RKO (cell line): ENCODE measurements at regions not wholly inside any gene's neighbourhood (a gene's known extent, or its start where the extent isn't known, plus 50 kb on each side); places are given as distances from the start of the nearest gene placed in this dataset.

Experiments used
- DNase-seq: peaks from one replicate; pipeline ENCODE4 v3.0.0-alpha.2; 2016; ENCODE audit warnings: low spot score

DNA sequence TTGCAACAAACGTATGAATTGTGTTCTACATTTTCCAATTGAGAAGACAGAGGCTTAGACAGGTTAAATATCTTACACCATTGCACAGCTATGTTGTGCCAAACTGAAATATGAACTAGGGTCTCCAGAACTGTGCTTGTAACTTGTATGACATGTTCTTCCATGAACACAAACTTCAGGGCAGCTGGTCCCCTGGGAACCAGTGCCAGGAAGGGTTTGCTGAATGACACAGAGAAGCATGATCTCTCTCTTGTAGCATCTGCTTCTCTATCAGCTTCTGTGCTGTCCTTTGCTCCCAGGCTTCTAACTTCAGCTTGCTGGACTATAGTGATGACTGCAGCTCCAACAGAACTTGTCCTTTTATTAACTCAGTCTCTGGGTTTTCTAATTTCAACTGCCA lies 385.5 kb downstream of the SIPA1L2 start:
- DNase-seq: no peak

DNA sequence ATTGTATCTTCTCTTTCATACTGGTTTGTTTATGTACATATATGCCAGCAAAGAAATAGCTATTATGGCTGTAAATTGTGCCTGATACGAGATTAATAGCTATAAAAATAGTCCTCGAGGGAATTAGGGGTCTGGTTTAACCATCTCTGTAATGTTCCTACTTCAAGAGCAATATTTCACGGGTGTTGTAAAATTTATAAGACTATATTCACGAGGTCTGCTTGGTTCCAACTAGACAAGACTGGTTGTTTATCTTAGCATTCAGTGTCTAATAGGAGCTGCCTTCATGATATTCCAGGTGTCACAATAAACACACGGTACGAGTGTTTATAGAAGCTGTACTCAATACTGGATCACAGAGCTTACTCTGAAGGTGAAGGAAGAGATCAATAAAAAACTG lies 389.9 kb downstream of the SIPA1L2 start:
- DNase-seq: no peak

- no peak for DNase-seq
Observed at GRCh38 chr1:232239522-232239921, 390.4 kb downstream of the SIPA1L2 start.

GRCh38 chr1:232238009-232238408 lies 391.9 kb downstream of the SIPA1L2 start:
- no peak for DNase-seq

DNA sequence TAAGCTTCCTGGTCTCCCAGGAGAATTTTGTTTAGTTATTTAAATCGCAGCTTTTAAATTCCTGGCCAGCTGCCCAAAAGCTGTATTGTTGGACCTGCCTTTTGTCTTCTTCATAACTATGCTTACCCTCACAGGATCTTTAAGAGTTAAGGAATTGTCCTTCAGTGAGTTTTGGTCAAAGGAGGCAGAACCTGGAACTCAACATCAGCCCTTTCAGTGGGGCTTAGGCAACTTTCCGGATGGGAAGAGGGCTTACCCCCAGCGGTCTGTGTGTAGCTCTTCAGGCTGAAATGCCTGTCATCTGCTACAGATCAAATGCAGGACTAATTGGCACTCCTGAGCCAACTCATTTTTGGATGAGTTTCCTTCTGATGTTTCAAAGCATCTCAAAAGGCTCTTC lies 402.6 kb downstream of the SIPA1L2 start:
- no peak for DNase-seq

DNA sequence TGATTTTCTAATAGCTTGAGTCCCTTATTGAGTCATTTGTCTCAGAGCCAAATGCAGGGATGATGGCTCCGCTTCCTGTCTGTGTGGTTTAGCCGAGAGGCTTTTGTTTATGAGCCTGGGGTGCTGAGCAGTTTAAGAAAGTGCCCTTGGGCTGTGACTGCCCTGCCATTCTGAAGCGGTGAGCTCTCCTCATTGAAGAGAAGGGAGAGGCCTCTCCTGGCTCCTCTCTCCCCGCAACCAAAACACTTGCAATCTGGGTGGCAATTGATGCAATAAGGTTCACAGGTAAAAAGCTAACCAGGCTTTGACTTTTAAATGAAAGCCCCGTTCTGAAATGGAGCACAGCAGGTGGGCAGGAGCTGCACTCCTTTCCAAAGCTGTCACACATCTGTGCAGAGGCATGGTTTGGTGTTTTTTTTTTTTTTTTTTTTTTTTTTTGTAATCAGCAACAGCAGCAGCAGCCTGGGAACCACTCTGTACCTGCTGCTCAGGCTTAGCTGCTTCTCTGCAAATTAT lies 403.7 kb downstream of the SIPA1L2 start:
- DNase-seq: peak; percentile 9

- no peak for DNase-seq
Observed at GRCh38 chr1:232225336-232226131, 404.4 kb downstream of the SIPA1L2 start.

DNA sequence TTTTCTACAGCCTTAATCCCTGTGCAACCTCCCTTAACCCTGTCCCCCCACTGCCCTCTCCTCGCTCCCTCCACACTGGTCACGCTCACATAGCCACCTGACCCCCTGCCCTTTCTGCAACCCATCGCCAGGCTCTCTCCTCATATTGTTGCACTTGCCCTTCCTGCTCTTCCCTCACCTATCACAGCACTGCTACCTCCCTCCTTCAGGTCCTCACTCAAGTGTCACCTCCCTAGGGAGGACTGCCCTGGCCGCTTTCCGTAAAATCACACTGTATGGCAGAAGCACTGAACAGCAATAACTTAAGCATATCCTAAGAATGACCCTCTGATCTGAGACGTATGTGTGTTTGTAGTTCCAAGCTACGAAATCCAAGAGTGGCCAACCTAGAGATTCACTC lies 406.0 kb downstream of the SIPA1L2 start:
- DNase-seq: no peak

DNA sequence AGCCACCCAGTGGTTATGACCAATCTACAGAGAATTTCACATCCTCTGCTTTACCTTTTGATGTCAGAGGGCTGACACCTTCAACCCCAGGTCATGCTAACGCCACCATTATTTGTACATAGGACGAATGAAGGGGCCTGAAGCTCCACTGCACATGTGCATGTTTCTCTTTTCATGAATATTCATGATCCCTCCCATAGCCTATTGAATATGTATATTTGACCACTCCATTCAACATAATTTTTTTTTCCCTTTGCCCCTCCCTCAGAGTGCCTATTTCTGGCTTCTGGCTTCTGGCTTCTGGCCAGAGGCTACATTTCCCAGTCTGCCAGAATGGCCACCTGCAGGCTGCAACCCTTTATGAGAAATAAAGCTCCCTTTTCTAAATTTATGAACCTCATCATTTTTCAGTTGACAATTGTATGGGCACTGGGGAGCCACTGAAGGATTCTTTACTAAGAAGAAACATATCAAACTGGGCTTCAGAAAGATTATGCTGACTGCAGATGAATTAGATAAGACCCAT lies 406.7 kb downstream of the SIPA1L2 start:
- no peak for DNase-seq

- no peak for DNase-seq
Observed at GRCh38 chr1:232222614-232223013, 407.3 kb downstream of the SIPA1L2 start.

- peak; percentile 16 for DNase-seq
Observed at GRCh38 chr1:232221802-232222499, 408.0 kb downstream of the SIPA1L2 start.

- DNase-seq: no peak
Observed at GRCh38 chr1:232218955-232219865, 410.7 kb downstream of the SIPA1L2 start.

- no peak for DNase-seq
Observed at GRCh38 chr1:232213928-232214327, 416.0 kb downstream of the SIPA1L2 start.

- no peak for DNase-seq
Observed at GRCh38 chr1:232212253-232212652, 417.7 kb downstream of the SIPA1L2 start.

DNA sequence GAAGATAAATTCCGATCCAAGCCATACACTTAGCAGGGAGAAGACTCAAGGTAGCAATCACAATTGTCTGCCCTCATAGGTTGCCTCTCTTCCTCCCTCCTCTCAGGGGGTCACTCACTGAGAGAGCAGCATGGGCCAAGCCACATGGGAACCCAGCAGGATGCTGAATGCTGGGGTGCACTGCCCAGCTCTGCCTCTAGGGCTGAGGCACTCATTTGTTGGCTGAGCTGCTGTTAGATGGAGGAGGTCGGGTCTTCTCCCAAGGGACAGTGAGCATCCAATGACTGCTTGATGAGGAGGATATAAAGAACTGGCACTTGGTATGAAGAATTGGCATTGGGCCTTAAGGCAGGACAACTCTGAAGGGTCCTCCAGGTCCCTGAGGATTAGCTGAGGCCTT lies 418.8 kb downstream of the SIPA1L2 start:
- peak; percentile 4 for DNase-seq

DNA sequence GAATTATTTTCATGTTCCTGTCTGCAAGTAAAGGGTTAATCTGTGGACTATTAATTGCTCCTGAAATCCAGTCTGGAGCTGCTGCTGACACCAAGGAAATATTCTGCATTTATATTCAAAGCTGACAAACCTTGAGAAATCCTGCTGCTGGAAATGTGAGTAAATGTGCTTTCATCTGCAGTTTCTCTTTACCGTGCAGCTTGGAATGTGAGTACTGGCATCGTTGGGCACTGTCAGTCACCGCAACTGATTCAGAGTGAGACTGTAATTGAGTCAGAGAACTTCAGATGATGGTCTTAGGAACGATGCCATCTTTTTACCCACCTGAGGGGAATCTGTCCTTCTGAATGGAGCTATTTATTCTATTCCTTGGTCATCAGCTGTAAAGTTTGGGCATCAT lies 420.6 kb downstream of the SIPA1L2 start:
- DNase-seq: no peak

- DNase-seq: no peak
Observed at GRCh38 chr1:232207073-232207866, 422.7 kb downstream of the SIPA1L2 start.

- no peak for DNase-seq
Observed at GRCh38 chr1:232204269-232204668, 425.7 kb downstream of the SIPA1L2 start.

DNA sequence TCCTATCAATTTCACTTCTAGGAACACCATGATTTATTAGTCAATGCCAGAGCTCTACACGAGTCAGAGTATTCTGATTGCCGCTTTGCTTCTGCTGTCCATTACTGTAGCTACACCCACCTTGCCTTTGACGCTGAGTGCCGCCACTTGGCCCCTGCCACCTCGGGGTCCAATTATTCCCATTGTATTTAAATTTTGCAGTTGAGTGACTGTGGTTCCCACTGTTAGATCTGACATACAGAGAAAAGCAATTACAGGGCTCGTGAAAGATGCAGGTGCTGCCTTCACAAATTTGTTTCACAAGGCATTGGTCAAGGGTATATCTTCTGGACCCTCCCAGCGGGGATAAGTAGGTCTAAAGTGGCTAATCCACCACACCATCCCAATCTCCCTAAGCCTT lies 428.9 kb downstream of the SIPA1L2 start:
- DNase-seq: no peak

- no peak for DNase-seq
Observed at GRCh38 chr1:232196042-232196441, 433.9 kb downstream of the SIPA1L2 start.

- DNase-seq: no peak
Observed at GRCh38 chr1:232194424-232194823, 435.5 kb downstream of the SIPA1L2 start.
